ENCODE measurements at regions not wholly inside any gene's neighbourhood (a gene's known extent, or its start where the extent isn't known, plus 50 kb on each side); places are given as distances from the start of the nearest gene placed in this dataset.
A peak's percentile ranks its signal among the peaks of the same experiment; 100 is the strongest.

- no peaks in the 10 kb centered on the region for H3K9me3 ChIP-seq
- 42 to 63% (median 51%) methylated on average over 3 of the region's 3 CpGs for WGBS, 5 donors
- H3K4me3 ChIP-seq = no peak overlapping the region
- no peaks in the 10 kb centered on the region for H3K27me3 ChIP-seq
- no peak overlapping the region for H3K27ac ChIP-seq
- intact Hi-C loops (cut with DNase I; ENCODE audit: low total_unique reads) = no loop called here
- no peaks in the 10 kb centered on the region for H3K4me1 ChIP-seq
- no peak for DNase-seq
- no peaks in the 10 kb centered on the region for H3K36me3 ChIP-seq
- TF ChIP-seq POLR2A (IDR thresholded peaks at IDR 0.05) (no peak), POLR2AphosphoS5 (IDR thresholded peaks at IDR 0.05) (no peak), CTCF (IDR thresholded peaks at IDR 0.05) (no peak), EP300 (IDR thresholded peaks at IDR 0.05) (no peak)
Measured at GRCh38 chr12:90520002-90520734, 434.8 kb downstream of the CCER1 start.

- intact Hi-C loops (cut with DNase I; ENCODE audit: low total_unique reads) = no loop called here
- Histone ChIP-seq H3K4me1 (peaks cover 0 to 6% (median 0%) of the 10 kb centered on the region in 4 donors), H3K4me3 (no peak overlapping the region), H3K9me3 (no peaks in the 10 kb centered on the region), H3K27ac (no peak overlapping the region), H3K36me3 (no peaks in the 10 kb centered on the region), H3K27me3 (no peaks in the 10 kb centered on the region)
- TF ChIP-seq EP300 (IDR thresholded peaks at IDR 0.05) (no peak), CTCF (IDR thresholded peaks at IDR 0.05) (no peak), POLR2AphosphoS5 (IDR thresholded peaks at IDR 0.05) (no peak), POLR2A (IDR thresholded peaks at IDR 0.05) (no peak)
- DNase-seq = no peak
Measured at GRCh38 chr12:90519285-90519684, 435.7 kb downstream of the CCER1 start.

GRCh38 chr12:90515199-90516175 lies 439.5 kb downstream of the CCER1 start:
- no peaks in the 10 kb centered on the region for H3K36me3 ChIP-seq
- no peak for TF ChIP-seq POLR2A (IDR thresholded peaks at IDR 0.05)
- no peak for TF ChIP-seq EP300 (IDR thresholded peaks at IDR 0.05)
- TF ChIP-seq CTCF (IDR thresholded peaks at IDR 0.05) = no peak
- no peak for TF ChIP-seq POLR2AphosphoS5 (IDR thresholded peaks at IDR 0.05)
- H3K4me1 ChIP-seq = peaks cover 0 to 9% (median 0%) of the 10 kb centered on the region in 4 donors
- no peak overlapping the region for H3K27ac ChIP-seq
- intact Hi-C loops (cut with DNase I; ENCODE audit: low total_unique reads) = no loop called here
- H3K4me3 ChIP-seq = no peak overlapping the region
- 44 to 56% (median 48%) methylated on average over 2 of the region's 2 CpGs for WGBS, 5 donors
- no peaks in the 10 kb centered on the region for H3K9me3 ChIP-seq
- no peaks in the 10 kb centered on the region for H3K27me3 ChIP-seq
- DNase-seq = no peak

GRCh38 chr12:90514325-90514724 lies 440.7 kb downstream of the CCER1 start:
- H3K27ac ChIP-seq = no peak overlapping the region
- TF ChIP-seq POLR2A (IDR thresholded peaks at IDR 0.05) (no peak), POLR2AphosphoS5 (IDR thresholded peaks at IDR 0.05) (no peak)
- no peaks in the 10 kb centered on the region for H3K36me3 ChIP-seq
- intact Hi-C loops (cut with DNase I; ENCODE audit: low total_unique reads) = no loop called here
- H3K27me3 ChIP-seq = no peaks in the 10 kb centered on the region
- peak in 1 of 2 donors; percentile 60 for DNase-seq
- H3K9me3 ChIP-seq = no peaks in the 10 kb centered on the region
- H3K4me1 ChIP-seq = peaks cover 0 to 9% (median 0%) of the 10 kb centered on the region in 4 donors
- H3K4me3 ChIP-seq = no peak overlapping the region
- WGBS, 5 donors = 33 to 63% (median 48%) methylated on average over 3 of the region's 3 CpGs

Data from stomach (tissue), 8 donors.